OCI-LY7 (cell line): ENCODE measurements at regions not wholly inside any gene's neighbourhood (a gene's known extent, or its start where the extent isn't known, plus 50 kb on each side); places are given as distances from the start of the nearest gene placed in this dataset.

Source experiments
- CTCF ChIP-seq: fragments of 200-600 bp; sonication (generic); conservative IDR thresholded peaks from 2 replicates; pipeline ENCODE4 v1.5.1; 2014; ENCODE audit warnings: mild to moderate bottlenecking, antibody characterized with exemption, low read length, moderate library complexity, mixed read lengths
- EZH2phosphoT487 ChIP-seq: fragments of 200-600 bp; sonication (generic); IDR thresholded peaks from 2 replicates; pipeline ENCODE4 v1.6.1; 2018; ENCODE audit warnings: low read depth, borderline replicate concordance, mild to moderate bottlenecking, mixed run types, antibody characterized with exemption, low read length, moderate library complexity, mixed read lengths

- TF ChIP-seq CTCF (no peak), EZH2phosphoT487 (no peak)
These were observed 294.4 kb upstream of the TBX18 start for GRCh38 chr6:85058806-85059205.
